Muscle of leg (tissue), 3 donors: ENCODE measurements at regions not wholly inside any gene's neighbourhood (a gene's known extent, or its start where the extent isn't known, plus 50 kb on each side); places are given as distances from the start of the nearest gene placed in this dataset.
A peak's percentile ranks its signal among the peaks of the same experiment; 100 is the strongest.

Experiments
- DNase-seq: peaks from one replicate; pipeline ENCODE4 v3.0.0; 2013
- H3K27ac ChIP-seq: one replicate; pipeline ENCODE4 v1.5.1; 2013; ENCODE audit warnings: mild to moderate bottlenecking, low read length, control low read depth
- H3K27me3 ChIP-seq: one replicate; pipeline ENCODE4 v1.6.1; 2013; ENCODE audit warnings: low read length; ENCODE audit not compliant: control insufficient read depth, insufficient read depth
- H3K36me3 ChIP-seq: one replicate; pipeline ENCODE4 v1.6.1; 2013; ENCODE audit warnings: low read length; ENCODE audit not compliant: control insufficient read depth, insufficient read depth
- H3K4me1 ChIP-seq: one replicate; pipeline ENCODE4 v1.6.1; 2013; ENCODE audit warnings: low read length; ENCODE audit not compliant: control insufficient read depth, insufficient read depth
- H3K4me3 ChIP-seq: one replicate; pipeline ENCODE4 v1.5.1; 2013; ENCODE audit warnings: low read length, control low read depth
- H3K9me3 ChIP-seq: replicated peaks from 2 replicates; pipeline ENCODE4 v1.6.1; 2013; ENCODE audit warnings: low read depth, low read length; ENCODE audit not compliant: control insufficient read depth
- WGBS: methylation state at CpG from one replicate; pipeline ENCODE4 v1.1.5; 2013; ENCODE audit warnings: missing lambda C conversion rate; ENCODE audit not compliant: insufficient coverage; 5-methylcytosine and 5-hydroxymethylcytosine counted together

DNA sequence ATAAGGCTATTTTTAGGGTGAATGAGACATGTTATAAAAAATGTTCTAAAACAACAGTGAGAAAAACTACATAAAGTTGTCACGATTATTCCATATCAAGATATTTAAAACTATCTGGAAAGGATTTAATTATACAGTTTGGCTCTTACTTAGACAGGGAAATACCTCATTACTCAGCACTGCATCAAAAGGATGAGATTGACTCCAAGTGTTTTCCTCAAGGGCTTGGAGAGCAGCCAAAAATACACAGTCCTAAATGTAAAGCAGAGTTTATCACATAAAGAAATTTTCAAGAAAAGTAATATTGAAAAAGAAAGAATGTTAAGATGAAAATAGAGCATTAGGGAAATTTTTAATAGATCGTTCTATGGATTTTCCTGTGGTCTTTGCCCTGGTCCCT, 285.5 kb upstream of the NETO1 start:
- Histone ChIP-seq H3K27me3 (no peaks in the 10 kb centered on the region), H3K4me1 (no peaks in the 10 kb centered on the region), H3K27ac (no peak overlapping the region), H3K4me3 (no peak overlapping the region), H3K9me3 (no peaks in the 10 kb centered on the region), H3K36me3 (no peaks in the 10 kb centered on the region)
- WGBS: 80% methylated on average over 1 of the region's 2 CpGs
- peak; percentile 2 for DNase-seq

DNA sequence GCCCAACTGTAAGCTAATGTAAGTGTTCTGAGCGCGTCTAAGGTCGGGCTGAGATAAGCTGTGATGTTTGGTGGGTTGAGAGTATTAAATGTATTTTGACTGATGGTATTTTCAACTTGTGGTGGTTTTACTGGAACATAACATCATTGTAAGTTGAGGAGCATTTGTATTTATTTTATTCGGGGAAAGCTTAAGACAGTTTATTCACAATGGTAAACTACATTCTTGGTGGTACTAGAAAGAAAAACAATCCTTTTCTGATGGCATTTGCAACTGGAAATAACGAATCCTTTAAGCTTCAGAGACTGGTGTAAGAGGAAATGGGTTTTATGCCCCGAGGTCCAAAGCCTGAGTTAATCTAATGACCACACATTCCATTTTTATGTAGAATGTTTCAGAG, 283.3 kb upstream of the NETO1 start:
- DNase-seq: no peak
- no peaks in the 10 kb centered on the region for H3K36me3 ChIP-seq
- no peak overlapping the region for H3K27ac ChIP-seq
- H3K4me3 ChIP-seq: no peak overlapping the region
- no peaks in the 10 kb centered on the region for H3K9me3 ChIP-seq
- no peaks in the 10 kb centered on the region for H3K4me1 ChIP-seq
- WGBS: 60% methylated on average over 2 of the region's 6 CpGs
- no peaks in the 10 kb centered on the region for H3K27me3 ChIP-seq

DNA sequence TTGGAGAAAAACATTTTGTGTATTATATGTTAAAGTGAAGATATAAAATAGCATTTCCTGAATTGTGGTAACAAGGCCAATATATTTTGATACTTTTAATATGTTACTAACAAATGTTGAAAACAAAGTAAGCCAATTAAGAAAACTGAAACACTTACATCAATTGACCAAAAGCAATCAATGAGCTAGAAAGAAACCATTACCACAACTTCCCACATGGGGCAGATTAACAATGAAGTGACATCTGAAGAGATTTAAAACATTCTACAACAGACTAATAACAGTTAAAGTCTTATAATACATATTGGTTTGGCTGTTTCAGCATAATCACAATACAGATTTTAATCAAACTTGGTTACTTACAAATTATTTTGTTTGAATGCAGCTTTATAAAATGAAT, 282.4 kb upstream of the NETO1 start:
- H3K36me3 ChIP-seq: no peaks in the 10 kb centered on the region
- no peak overlapping the region for H3K27ac ChIP-seq
- H3K4me3 ChIP-seq: no peak overlapping the region
- no peak for DNase-seq
- H3K9me3 ChIP-seq: no peaks in the 10 kb centered on the region
- no peaks in the 10 kb centered on the region for H3K27me3 ChIP-seq
- H3K4me1 ChIP-seq: no peaks in the 10 kb centered on the region

DNA sequence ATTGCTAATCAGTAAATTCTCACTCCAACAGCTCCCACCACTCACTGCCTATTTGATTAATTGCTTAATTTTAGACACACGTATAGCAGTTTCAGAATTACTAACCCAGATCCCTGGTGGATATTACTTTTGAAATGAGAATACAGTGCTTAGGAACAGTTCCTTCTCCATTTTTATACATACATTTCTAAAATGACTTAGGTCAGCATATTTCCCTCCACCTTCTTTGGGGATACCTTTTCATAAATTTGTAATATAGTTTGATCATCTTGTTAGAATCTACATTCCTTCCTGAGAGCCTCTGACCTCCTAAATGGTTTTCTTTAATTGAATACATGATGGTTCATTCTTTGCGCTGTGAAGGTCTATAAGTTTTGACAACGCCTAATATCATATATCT, 279.8 kb upstream of the NETO1 start:
- Histone ChIP-seq H3K4me1 (no peaks in the 10 kb centered on the region), H3K27ac (no peak overlapping the region), H3K9me3 (no peaks in the 10 kb centered on the region), H3K36me3 (no peaks in the 10 kb centered on the region), H3K4me3 (no peak overlapping the region), H3K27me3 (no peaks in the 10 kb centered on the region)
- no peak for DNase-seq
- WGBS: no CpG with 5 or more reads among the region's 3 CpGs

DNA sequence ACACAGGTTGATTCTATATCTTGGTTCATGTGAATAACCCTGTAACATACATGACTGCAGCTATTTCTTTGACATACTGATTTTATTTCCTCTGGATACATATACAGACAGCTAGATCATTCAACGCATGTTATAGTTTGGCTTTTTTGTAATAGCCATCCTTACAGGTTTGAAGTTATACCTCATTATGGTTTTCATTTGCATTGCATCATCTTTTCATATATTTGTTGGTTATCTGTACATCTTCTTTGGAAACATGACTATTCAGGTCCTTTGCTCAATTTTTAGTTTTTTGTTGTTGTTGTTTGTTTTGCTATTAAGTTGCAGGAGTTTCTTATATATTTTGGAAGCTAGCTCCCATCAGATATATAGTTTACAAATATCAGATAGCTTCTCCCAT, 276.2 kb upstream of the NETO1 start:
- no peak overlapping the region for H3K4me3 ChIP-seq
- no peak for DNase-seq
- no peaks in the 10 kb centered on the region for H3K9me3 ChIP-seq
- no peaks in the 10 kb centered on the region for H3K4me1 ChIP-seq
- no CpG with 5 or more reads among the region's 1 CpG for WGBS
- no peaks in the 10 kb centered on the region for H3K36me3 ChIP-seq
- H3K27me3 ChIP-seq: no peaks in the 10 kb centered on the region
- H3K27ac ChIP-seq: no peak overlapping the region

DNA sequence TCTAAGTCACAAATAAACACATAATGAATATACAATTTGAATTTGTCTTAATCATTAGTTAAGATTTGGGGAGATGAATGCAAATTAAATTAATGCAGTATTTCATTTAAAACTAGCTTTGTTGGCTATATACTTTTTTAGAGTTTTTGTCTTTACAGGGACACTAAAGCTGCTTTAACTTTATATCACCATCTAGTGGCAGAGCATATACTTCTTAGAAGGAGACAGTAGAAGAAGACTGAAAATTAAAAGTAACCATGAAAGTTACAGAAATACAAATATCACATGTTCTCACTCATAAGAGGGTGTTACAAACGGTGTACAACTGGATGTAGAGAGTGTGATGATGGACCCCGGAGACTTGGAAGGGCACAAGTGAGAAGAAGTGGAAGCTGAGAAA, 268.3 kb upstream of the NETO1 start:
- WGBS: no CpG with 5 or more reads among the region's 2 CpGs
- DNase-seq: no peak
- no peaks in the 10 kb centered on the region for H3K9me3 ChIP-seq
- no peak overlapping the region for H3K4me3 ChIP-seq
- H3K36me3 ChIP-seq: no peaks in the 10 kb centered on the region
- no peaks in the 10 kb centered on the region for H3K4me1 ChIP-seq
- no peaks in the 10 kb centered on the region for H3K27me3 ChIP-seq
- no peak overlapping the region for H3K27ac ChIP-seq

DNA sequence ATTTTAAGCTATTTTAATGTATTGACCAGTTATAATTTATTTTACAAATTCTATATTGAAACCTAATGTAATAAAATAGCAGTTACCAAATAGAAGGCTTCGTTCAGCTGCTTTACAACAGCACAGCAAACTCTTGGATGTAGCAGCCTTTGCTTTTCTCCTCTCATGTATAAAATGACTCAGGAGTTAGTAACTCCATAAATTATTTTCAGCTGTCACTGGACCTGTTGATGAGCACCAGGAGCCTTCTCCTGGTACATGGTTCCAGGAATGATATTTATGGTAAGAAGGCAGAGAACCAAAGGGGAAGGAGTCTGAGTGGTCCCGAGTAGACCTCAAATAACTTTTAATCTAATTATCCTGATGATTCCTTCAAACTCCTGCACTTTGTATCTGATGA, 256.4 kb upstream of the NETO1 start:
- no peak for DNase-seq
- WGBS: no CpG with 5 or more reads among the region's 2 CpGs

DNA sequence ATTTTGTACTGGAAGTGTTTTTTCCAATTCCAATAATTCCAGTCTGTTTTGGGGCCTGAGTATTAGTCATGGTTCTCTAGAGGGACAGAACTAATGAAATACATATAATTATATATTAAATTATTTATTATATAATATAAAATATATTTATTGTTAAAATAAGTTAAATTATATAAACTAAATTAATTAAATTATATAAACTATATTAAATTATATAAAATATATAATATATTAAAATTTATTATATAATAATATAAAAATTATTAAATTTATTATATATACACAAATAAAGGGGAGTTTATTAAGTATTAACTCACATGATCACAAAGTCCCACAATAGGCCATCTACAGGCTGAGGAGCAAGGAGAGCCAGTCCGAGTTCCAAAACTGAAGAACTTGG, 253.4 kb upstream of the NETO1 start:
- Histone ChIP-seq H3K4me3 (no peak overlapping the region), H3K27me3 (no peaks in the 10 kb centered on the region), H3K4me1 (no peaks in the 10 kb centered on the region), H3K27ac (no peak overlapping the region), H3K9me3 (no peaks in the 10 kb centered on the region), H3K36me3 (no peaks in the 10 kb centered on the region)
- WGBS: no CpG with 5 or more reads among the region's 1 CpG
- DNase-seq: no peak

More for the DNA sequence above, 256.4 kb upstream of the NETO1 start:
- H3K9me3 ChIP-seq: no peaks in the 10 kb centered on the region
- H3K4me3 ChIP-seq: no peak overlapping the region
- no peak overlapping the region for H3K27ac ChIP-seq
- no peaks in the 10 kb centered on the region for H3K4me1 ChIP-seq
- no peaks in the 10 kb centered on the region for H3K27me3 ChIP-seq
- H3K36me3 ChIP-seq: no peaks in the 10 kb centered on the region

DNA sequence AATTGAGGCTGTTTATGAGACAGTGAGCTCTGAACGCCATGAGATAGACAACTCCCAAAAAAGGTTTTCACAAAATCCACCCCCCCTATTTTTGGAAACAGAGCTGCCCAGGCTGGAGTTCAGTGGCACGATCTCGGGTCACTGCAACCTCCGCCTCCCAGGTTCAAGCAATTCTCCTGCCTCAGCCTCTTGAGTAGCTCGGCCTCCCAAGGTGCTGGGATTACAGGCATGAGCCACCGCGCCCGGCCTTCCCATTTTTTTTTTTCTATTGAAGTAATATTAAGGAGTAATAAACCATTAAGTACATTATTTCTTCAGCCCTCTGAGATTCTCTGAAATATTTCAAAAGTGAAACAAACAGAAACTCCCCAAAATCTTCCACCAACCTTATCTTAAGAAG, 252.8 kb upstream of the NETO1 start:
- no peak overlapping the region for H3K4me3 ChIP-seq
- no peak overlapping the region for H3K27ac ChIP-seq
- H3K27me3 ChIP-seq: no peaks in the 10 kb centered on the region
- no peaks in the 10 kb centered on the region for H3K4me1 ChIP-seq
- no peaks in the 10 kb centered on the region for H3K9me3 ChIP-seq
- no peak for DNase-seq
- H3K36me3 ChIP-seq: no peaks in the 10 kb centered on the region
- WGBS: 80% methylated on average over 1 of the region's 8 CpGs

DNA sequence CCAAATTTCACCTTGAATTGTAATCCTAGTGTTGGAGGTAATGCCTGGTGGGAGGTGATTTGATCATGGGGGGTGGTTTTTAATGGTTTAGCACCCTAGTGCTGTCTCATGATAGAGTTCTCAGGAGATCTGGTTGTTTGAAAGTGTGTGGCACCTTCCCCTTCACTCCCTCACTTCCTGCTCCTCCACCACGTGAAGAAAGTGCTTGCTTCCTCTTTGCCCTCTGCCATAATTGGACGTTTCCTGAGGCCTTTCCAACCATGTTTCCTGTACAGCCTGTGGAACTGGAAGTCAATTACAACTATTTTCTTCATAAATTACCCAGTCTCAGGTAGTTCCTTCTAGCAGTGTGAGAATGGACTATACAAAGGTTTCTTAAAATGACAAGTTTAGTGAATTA, 251.8 kb upstream of the NETO1 start:
- no CpG with 5 or more reads among the region's 2 CpGs for WGBS
- no peaks in the 10 kb centered on the region for H3K9me3 ChIP-seq
- H3K27ac ChIP-seq: no peak overlapping the region
- no peak overlapping the region for H3K4me3 ChIP-seq
- H3K4me1 ChIP-seq: no peaks in the 10 kb centered on the region
- no peak for DNase-seq
- H3K27me3 ChIP-seq: no peaks in the 10 kb centered on the region
- H3K36me3 ChIP-seq: no peaks in the 10 kb centered on the region

DNA sequence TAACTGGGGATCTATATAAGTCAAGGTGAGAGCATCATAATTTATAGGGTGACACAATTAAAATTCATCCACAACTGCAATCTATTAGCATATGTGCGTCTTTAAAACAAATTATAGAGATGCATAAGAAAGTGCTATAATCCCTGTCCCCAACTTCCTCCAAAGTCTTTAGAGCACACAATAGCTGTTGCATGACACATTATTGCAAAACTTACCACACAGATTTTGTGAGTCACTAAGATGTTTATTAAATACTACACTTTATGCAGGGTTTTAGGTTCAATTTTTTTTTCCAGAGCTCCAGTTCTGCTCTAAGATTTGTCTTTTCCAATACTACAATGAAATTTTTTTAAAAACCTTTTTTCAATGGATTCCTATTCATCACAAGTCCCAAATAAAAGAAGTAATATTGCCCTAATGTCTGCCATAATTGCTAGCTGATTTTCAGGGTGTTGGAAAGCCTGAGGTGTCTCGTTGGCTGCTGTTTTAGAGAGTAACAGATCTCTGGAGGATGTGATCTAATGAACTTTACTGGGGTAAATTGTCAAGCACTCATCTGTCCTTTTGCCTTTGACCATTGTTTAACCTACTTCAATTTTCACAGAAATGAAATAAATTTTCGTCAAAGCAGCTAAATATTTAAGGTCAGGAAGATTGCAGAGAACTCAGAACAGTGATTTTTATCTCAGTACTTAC, 250.5 kb upstream of the NETO1 start:
- no peak overlapping the region for H3K27ac ChIP-seq
- no peaks in the 10 kb centered on the region for H3K9me3 ChIP-seq
- no peaks in the 10 kb centered on the region for H3K36me3 ChIP-seq
- DNase-seq: no peak
- no peak overlapping the region for H3K4me3 ChIP-seq
- no peaks in the 10 kb centered on the region for H3K4me1 ChIP-seq
- WGBS: no CpG with 5 or more reads among the region's 3 CpGs
- no peaks in the 10 kb centered on the region for H3K27me3 ChIP-seq
